HL-60 (cell line): ENCODE measurements at regions not wholly inside any gene's neighbourhood (a gene's known extent, or its start where the extent isn't known, plus 50 kb on each side); places are given as distances from the start of the nearest gene placed in this dataset.
A peak's percentile ranks its signal among the peaks of the same experiment; 100 is the strongest.
"Not testable (repeated sequence)": the region's sequence is repeated elsewhere in the genome, so short reads cannot be mapped to it uniquely, and the experiment has no call there.

ENCODE experiments used
- DNase-seq, 2 experiments: peaks; one replicate each; pipeline ENCODE4 v3.0.0-alpha.2; 2010 to 2020; ENCODE audit warnings: low read depth in 1 of 2, low spot score in 1 of 2
- H3K27ac ChIP-seq: fragments of 250-450 bp; sonication (Bioruptor Pico); replicated peaks from 2 replicates; pipeline ENCODE4 v1.5.1; 2020; ENCODE audit warnings: mild to moderate bottlenecking, moderate library complexity
- H3K27me3 ChIP-seq: fragments of 250-450 bp; sonication (Bioruptor Pico); 2 replicates; pipeline ENCODE4 v1.5.1; 2021; ENCODE audit warnings: mild to moderate bottlenecking, moderate library complexity; ENCODE audit not compliant: insufficient read depth, poor library complexity, severe bottlenecking
- H3K4me3 ChIP-seq: replicated peaks from 2 replicates; pipeline ENCODE4 v1.5.1; 2011; ENCODE audit warnings: mild to moderate bottlenecking, control low read depth, low read length; ENCODE audit not compliant: insufficient read depth
- GABPA ChIP-seq: IDR thresholded peaks from 2 replicates; pipeline ENCODE4 v1.6.1; 2012; ENCODE audit warnings: low read depth
- POLR2AphosphoS5 ChIP-seq: IDR thresholded peaks from 2 replicates; pipeline ENCODE4 v1.6.1; 2012; ENCODE audit warnings: low read depth
- SPI1 ChIP-seq: IDR thresholded peaks from 2 replicates; pipeline ENCODE4 v1.6.1; 2012; ENCODE audit warnings: low read depth, mild to moderate bottlenecking, borderline replicate concordance
- TF ChIP-seq, protein P1 (sequence below): IDR thresholded peaks from one replicate; pipeline ENCODE4 v1.5.1; 2011; ENCODE audit warnings: low read length, control low read depth, inconsistent platforms; ENCODE audit not compliant: insufficient read depth
- TF ChIP-seq, protein P2 (sequence below): IDR thresholded peaks from 2 replicates; pipeline ENCODE4 v1.6.1; 2012; ENCODE audit warnings: low read depth; ENCODE audit not compliant: insufficient replicate concordance

DNA sequence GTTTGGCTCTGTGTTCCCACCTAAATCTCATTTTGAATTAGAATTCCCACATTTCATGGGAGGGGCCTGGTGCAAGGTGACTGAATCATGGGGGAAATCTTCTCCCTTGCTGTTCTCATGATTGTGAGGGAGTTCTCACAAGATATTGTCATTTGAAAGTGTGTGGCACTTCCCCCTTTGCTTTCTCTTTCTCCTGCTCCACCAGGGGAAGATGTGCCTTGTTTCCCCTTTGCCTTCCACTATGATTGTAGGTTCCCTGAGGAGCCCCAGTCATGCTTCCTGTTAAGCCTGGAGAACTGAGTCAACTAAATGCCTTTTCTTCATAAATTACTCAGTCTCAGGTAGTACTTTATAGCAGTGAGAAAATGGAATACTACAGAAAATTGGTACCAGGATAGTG, 157.2 kb upstream of the TPRG1 start:
- H3K27me3 ChIP-seq = no peaks in the 10 kb centered on the region
- TF ChIP-seq SPI1 (peak; percentile 24; the same call in 1 of the 2 replicates), POLR2AphosphoS5 (no peak)
- H3K27ac ChIP-seq = no peak overlapping the region
- no peak overlapping the region for H3K4me3 ChIP-seq
- no peak for DNase-seq

DNA sequence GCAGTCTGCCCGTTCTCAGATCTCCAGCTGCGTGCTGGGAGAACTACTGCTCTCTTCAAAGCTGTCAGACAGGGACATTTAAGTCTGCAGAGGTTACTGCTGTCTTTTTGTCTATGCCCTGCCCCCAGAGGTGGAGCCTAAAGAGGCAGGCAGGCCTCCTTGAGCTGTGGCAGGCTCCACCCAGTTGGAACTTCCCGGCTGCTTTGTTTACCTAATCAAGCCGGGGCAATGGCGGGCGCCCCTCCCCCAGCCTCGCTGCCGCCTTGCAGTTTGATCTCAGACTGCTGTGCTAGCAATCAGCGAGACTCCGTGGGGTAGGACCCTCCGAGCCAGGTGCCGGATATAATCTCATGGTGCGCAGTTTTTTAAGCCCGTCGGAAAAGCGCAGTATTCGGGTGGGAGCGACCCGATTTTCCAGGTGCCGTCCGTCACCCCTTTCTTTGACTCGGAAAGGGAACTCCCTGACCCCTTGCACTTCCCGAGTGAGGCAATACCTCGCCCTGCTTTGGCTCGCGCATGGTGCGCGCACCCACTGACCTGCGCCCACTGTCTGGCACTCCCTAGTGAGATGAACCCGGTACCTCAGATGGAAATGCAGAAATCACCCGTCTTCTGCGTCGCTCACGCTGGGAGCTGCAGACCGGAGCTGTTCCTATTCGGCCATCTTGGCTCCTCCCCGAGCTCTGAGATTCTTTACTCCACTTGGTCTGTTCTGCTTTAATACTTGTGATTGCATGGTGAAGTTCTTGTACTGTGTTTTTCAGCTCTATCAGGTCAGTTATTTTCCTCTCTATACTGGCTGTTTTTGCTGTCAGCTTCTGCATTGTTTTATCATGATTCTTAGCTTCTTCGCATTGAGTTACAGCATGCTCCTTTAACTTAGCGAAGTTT, 148.9 kb upstream of the TPRG1 start:
- DNase-seq, H3K27ac ChIP-seq, H3K27me3 ChIP-seq, H3K4me3 ChIP-seq: not testable (repeated sequence)

DNA sequence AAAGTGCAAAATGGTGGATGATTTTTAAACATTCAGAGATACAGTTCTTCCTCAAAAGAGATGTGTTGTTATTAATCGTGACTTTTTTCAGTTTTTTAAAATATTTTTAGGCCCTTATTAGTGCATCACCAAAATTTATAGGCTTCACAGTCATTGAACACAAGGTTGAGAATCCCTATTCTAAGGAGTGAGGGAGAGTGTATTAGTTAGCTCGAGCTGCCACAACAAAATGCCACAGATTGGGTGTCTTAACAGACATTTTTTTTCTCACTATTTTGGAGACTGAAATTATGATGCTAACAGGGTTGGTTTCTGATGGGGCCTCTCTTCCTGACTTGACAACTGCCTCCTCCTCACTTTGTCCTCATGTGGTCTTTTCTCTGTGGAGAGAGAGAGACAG, 145.9 kb upstream of the TPRG1 start:
- Histone ChIP-seq H3K27ac (no peak overlapping the region), H3K27me3 (no peaks in the 10 kb centered on the region), H3K4me3 (no peak overlapping the region)
- TF ChIP-seq SPI1 (no peak), POLR2AphosphoS5 (no peak), GABPA (no peak)
- TF ChIP-seq, protein P1, sequence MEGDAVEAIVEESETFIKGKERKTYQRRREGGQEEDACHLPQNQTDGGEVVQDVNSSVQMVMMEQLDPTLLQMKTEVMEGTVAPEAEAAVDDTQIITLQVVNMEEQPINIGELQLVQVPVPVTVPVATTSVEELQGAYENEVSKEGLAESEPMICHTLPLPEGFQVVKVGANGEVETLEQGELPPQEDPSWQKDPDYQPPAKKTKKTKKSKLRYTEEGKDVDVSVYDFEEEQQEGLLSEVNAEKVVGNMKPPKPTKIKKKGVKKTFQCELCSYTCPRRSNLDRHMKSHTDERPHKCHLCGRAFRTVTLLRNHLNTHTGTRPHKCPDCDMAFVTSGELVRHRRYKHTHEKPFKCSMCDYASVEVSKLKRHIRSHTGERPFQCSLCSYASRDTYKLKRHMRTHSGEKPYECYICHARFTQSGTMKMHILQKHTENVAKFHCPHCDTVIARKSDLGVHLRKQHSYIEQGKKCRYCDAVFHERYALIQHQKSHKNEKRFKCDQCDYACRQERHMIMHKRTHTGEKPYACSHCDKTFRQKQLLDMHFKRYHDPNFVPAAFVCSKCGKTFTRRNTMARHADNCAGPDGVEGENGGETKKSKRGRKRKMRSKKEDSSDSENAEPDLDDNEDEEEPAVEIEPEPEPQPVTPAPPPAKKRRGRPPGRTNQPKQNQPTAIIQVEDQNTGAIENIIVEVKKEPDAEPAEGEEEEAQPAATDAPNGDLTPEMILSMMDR = no peak
- TF ChIP-seq, protein P2, sequence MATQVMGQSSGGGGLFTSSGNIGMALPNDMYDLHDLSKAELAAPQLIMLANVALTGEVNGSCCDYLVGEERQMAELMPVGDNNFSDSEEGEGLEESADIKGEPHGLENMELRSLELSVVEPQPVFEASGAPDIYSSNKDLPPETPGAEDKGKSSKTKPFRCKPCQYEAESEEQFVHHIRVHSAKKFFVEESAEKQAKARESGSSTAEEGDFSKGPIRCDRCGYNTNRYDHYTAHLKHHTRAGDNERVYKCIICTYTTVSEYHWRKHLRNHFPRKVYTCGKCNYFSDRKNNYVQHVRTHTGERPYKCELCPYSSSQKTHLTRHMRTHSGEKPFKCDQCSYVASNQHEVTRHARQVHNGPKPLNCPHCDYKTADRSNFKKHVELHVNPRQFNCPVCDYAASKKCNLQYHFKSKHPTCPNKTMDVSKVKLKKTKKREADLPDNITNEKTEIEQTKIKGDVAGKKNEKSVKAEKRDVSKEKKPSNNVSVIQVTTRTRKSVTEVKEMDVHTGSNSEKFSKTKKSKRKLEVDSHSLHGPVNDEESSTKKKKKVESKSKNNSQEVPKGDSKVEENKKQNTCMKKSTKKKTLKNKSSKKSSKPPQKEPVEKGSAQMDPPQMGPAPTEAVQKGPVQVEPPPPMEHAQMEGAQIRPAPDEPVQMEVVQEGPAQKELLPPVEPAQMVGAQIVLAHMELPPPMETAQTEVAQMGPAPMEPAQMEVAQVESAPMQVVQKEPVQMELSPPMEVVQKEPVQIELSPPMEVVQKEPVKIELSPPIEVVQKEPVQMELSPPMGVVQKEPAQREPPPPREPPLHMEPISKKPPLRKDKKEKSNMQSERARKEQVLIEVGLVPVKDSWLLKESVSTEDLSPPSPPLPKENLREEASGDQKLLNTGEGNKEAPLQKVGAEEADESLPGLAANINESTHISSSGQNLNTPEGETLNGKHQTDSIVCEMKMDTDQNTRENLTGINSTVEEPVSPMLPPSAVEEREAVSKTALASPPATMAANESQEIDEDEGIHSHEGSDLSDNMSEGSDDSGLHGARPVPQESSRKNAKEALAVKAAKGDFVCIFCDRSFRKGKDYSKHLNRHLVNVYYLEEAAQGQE = no peak
- no peak for DNase-seq

DNA sequence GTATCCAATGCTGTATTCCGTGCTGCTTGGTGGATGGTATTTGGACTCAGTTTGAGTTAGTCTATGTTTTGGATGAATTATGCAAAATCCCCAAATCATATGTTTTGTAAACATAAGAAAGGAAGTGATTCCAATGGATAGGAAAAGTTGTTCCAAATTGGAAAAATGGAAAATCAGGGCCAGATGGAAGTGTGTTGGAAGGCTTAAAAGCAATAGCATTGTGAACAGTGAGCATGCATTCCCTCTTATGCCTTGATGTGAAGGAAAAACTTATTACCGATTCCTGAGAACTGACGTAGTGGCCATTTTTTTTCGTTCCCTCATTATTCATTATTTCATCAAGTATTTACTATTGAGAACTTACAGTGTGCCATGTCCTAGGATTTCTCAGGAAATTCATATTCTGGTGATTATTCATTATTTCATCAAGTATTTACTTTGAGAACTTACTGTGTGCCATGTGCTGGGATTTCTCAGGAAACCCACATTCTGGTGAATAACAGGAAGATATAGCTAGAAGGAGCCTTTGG, 144.1 kb upstream of the TPRG1 start:
- Histone ChIP-seq H3K4me3 (no peak overlapping the region), H3K27ac (no peak overlapping the region), H3K27me3 (no peaks in the 10 kb centered on the region)
- TF ChIP-seq SPI1 = no peak
- TF ChIP-seq GABPA = no peak
- TF ChIP-seq, protein P2 = no peak
- no peak for DNase-seq

DNA sequence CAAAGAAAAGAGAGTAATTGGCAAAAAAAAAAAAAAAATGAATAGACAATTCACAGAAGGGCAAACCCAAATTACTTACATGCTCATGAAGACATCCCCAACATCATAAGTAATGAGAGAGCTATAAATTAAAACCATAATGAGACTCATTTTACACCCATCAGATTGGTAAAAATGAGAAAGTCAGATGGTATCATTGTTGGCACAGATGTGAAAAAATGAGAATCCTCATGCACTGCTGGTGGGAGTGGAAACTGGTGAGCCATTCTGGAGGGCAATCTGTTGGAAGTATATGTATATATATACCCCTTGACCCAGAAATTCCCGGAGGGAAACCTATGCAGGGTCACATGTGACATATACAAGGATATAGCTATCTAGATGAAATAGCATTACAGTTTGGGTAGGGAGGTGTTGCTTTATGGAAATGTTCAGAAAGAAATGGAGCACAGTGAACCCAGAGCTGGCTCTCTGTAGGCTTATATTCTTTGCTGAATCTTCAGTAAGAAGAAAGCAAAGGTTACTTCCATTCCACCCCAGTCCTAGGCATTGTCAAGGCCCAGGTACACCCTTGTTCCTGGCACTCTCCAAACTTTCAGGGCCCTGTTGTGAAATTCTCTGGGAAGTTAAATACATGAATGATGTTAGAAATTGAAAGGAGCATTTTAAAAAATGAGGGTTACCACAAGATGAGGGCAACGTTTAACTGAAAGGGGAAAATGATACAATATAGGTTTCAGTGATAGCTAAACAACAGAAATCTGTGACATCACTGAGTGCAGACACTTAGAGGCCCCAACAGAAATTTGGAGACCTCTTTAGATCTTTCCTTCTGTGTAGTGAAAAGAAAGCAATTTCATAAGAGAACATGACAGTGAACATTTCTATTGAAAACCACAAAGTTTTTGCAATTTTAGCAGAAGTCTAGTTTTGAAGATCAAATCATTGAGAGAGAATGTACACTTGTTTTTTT, 132.7 kb upstream of the TPRG1 start:
- DNase-seq = peak; percentile 42 to 58
- TF ChIP-seq POLR2AphosphoS5 (no peak), GABPA (no peak), SPI1 (no peak)
- TF ChIP-seq, protein P1 = no peak
- TF ChIP-seq, protein P2 = no peak
- Histone ChIP-seq H3K4me3 (no peak overlapping the region), H3K27me3 (no peaks in the 10 kb centered on the region), H3K27ac (peak overlapping the region; percentile 60)
